HCT116 (cell line): ENCODE measurements at regions not wholly inside any gene's neighbourhood (a gene's known extent, or its start where the extent isn't known, plus 50 kb on each side); places are given as distances from the start of the nearest gene placed in this dataset.

Experiments
- ATAC-seq: fragments of 200-7000 bp; cut with Tn5 transposase; 2 replicates; pipeline ENCODE4 v1.9.1; 2020; ENCODE audit warnings: mild to moderate bottlenecking, moderate library complexity
- BruUV-seq: library from RNA; stranded (reverse); fragments of 400-500 nt; replicated peaks from 2 replicates; lab custom pipeline; 2021; lab: Mats Ljungman, UMichigan
- CTCF ChIA-PET: fragments of 300-600 bp; sonication (Branson Sonifier 250); formaldehyde crosslinking; loops from one replicate; lab custom pipeline; 2021; ENCODE audit warnings: antibody characterized with exemption; lab: Charles Lee
- POLR2A ChIA-PET: fragments of 300-600, 350-600 bp; sonication (Branson Sonifier 250); formaldehyde crosslinking; loops from one replicate; lab custom pipeline; 2021; ENCODE audit warnings: antibody characterized with exemption; lab: Charles Lee
- RAD21 ChIA-PET, 2 experiments: fragments of 300-600 bp; sonication (Branson Sonifier 250); formaldehyde crosslinking; loops; one replicate each; lab custom pipeline; 2023; ENCODE audit warnings: low total read pairs in 2 of 2; ENCODE audit not compliant: uncharacterized antibody in 2 of 2, unreplicated experiment in 2 of 2, low non-redundant PET in 1 of 2; lab: Charles Lee
- DNase-seq: peaks from one replicate; pipeline ENCODE4 v3.0.0-alpha.2; 2010; ENCODE audit warnings: low read depth, low spot score
- H2AFZ ChIP-seq: fragments of 200-600 bp; shearing (Covaris generic), sonication (generic); 2 replicates; pipeline ENCODE4 v1.6.1; 2017; ENCODE audit warnings: low read depth, mixed run types, mixed read lengths, antibody characterized with exemption, low read length; ENCODE audit not compliant: poor library complexity, severe bottlenecking
- H3K27ac ChIP-seq: 2 replicates; pipeline ENCODE4 v1.5.1; 2012; ENCODE audit warnings: low read depth, low read length
- H3K27me3 ChIP-seq: fragments of 200-600 bp; sonication (generic); 2 replicates; pipeline ENCODE4 v1.6.1; 2016; ENCODE audit warnings: mixed run types, low read length, mixed read lengths; ENCODE audit not compliant: insufficient read depth
- H3K36me3 ChIP-seq, 2 experiments: fragments of 200-500 bp in 1 of 2; fragments of 200-600 bp in 1 of 2; sonication (Bioruptor generic) in 1 of 2; sonication (generic) in 1 of 2; 2 replicates each; pipeline versions ENCODE4 v1.5.1 to v1.6.1; 2014 to 2016; ENCODE audit warnings: low read length in 2 of 2, inconsistent platforms in 1 of 2, mixed read lengths in 1 of 2, mixed run types in 1 of 2; ENCODE audit not compliant: insufficient read depth in 2 of 2, control insufficient read depth in 1 of 2
- H3K4me1 ChIP-seq, 2 experiments: fragments of 200-600 bp in 1 of 2; sonication (generic) in 1 of 2; 2 replicates each; pipeline versions ENCODE4 v1.5.1 to v1.6.1; 2012 to 2017; ENCODE audit warnings: low read length in 2 of 2, inconsistent platforms in 1 of 2, mild to moderate bottlenecking in 1 of 2, mixed read lengths in 1 of 2, mixed run types in 1 of 2, moderate library complexity in 1 of 2; ENCODE audit not compliant: insufficient read depth in 2 of 2, control insufficient read depth in 1 of 2
- H3K4me2 ChIP-seq: fragments of 200-600 bp; sonication (generic); 2 replicates; pipeline ENCODE4 v1.6.1; 2017; ENCODE audit warnings: mixed run types, low read length, mixed read lengths
- H3K4me3 ChIP-seq, 2 experiments: fragments of 200-600 bp in 1 of 2; sonication (generic) in 1 of 2; replicated peaks in 1 of 2; 2 replicates each; pipeline ENCODE4 v1.5.1; 2011 to 2016; ENCODE audit warnings: low read length in 2 of 2, control low read depth in 1 of 2, low read depth in 1 of 2, mild to moderate bottlenecking in 1 of 2, mixed read lengths in 1 of 2, mixed run types in 1 of 2
- H3K79me2 ChIP-seq: fragments of 200-600 bp; sonication (generic); 2 replicates; pipeline ENCODE4 v1.6.1; 2017; ENCODE audit warnings: mild to moderate bottlenecking, mixed run types, low read length, moderate library complexity, mixed read lengths; ENCODE audit not compliant: insufficient read depth
- H3K9ac ChIP-seq: fragments of 200-600 bp; sonication (generic); 2 replicates; pipeline ENCODE4 v1.6.1; 2016; ENCODE audit warnings: low read length, mixed read lengths
- H3K9me2 ChIP-seq: fragments of 200-600 bp; sonication (generic), shearing (Covaris generic); 2 replicates; pipeline ENCODE4 v1.6.1; 2017; ENCODE audit warnings: mixed run types, mild to moderate bottlenecking, moderate library complexity; ENCODE audit not compliant: insufficient read depth
- H3K9me3 ChIP-seq, 2 experiments: fragments of 200-500 bp in 1 of 2; fragments of 200-600 bp in 1 of 2; sonication (Bioruptor generic) in 1 of 2; sonication (generic) in 1 of 2; 2 replicates each; pipeline ENCODE4 v1.6.1; 2014 to 2017; ENCODE audit warnings: low read length in 2 of 2, mixed read lengths in 2 of 2, inconsistent platforms in 1 of 2, low read depth in 1 of 2, mild to moderate bottlenecking in 1 of 2, mixed run types in 1 of 2, moderate library complexity in 1 of 2; ENCODE audit not compliant: control insufficient read depth in 1 of 2, insufficient read depth in 1 of 2
- H4K20me1 ChIP-seq: fragments of 200-600 bp; sonication (generic), shearing (Covaris generic); 2 replicates; pipeline ENCODE4 v1.6.1; 2017; ENCODE audit warnings: mixed run types, mild to moderate bottlenecking, moderate library complexity; ENCODE audit not compliant: insufficient read depth
- ATF3 ChIP-seq: IDR thresholded peaks from 2 replicates; pipeline ENCODE4 v1.6.1; 2012
- CBX3 ChIP-seq: IDR thresholded peaks from 2 replicates; pipeline ENCODE4 v1.6.1; 2012; ENCODE audit warnings: low read depth
- EGR1 ChIP-seq: IDR thresholded peaks from 2 replicates; pipeline ENCODE4 v1.6.1; 2012; ENCODE audit warnings: low read depth
- ELF1 ChIP-seq: IDR thresholded peaks from 2 replicates; pipeline ENCODE4 v1.6.1; 2012; ENCODE audit warnings: low read depth, borderline replicate concordance
- POLR2A ChIP-seq: IDR thresholded peaks from 2 replicates; pipeline ENCODE4 v1.7.0; 2011; ENCODE audit warnings: borderline replicate concordance; ENCODE audit not compliant: insufficient read depth, insufficient read length; ENCODE audit errors: extremely low read depth
- REST ChIP-seq: IDR thresholded peaks from 2 replicates; pipeline ENCODE4 v1.6.1; 2012; ENCODE audit warnings: low read depth
- SIN3A ChIP-seq: IDR thresholded peaks from 2 replicates; pipeline ENCODE4 v1.6.1; 2012; ENCODE audit warnings: low read depth
- SRF ChIP-seq: IDR thresholded peaks from 2 replicates; pipeline ENCODE4 v1.6.1; 2012; ENCODE audit warnings: low read depth
- TCF7L2 ChIP-seq: IDR thresholded peaks from 2 replicates; pipeline ENCODE4 v1.7.0; 2011; ENCODE audit warnings: borderline replicate concordance, inconsistent platforms; ENCODE audit not compliant: insufficient read depth, insufficient read length; ENCODE audit errors: extremely low read depth
- YY1 ChIP-seq: IDR thresholded peaks from 2 replicates; pipeline ENCODE4 v1.6.1; 2011; ENCODE audit warnings: low read length, low read depth, moderate library complexity, mild to moderate bottlenecking; ENCODE audit not compliant: insufficient replicate concordance; ENCODE audit errors: extremely low read depth
- ZBTB33 ChIP-seq: IDR thresholded peaks from 2 replicates; pipeline ENCODE4 v1.6.1; 2011; ENCODE audit warnings: mild to moderate bottlenecking, low read length, moderate library complexity; ENCODE audit not compliant: insufficient replicate concordance; ENCODE audit errors: extremely low read depth
- intact Hi-C: fragments of 100-400 bp; cut with micrococcal nuclease; formaldehyde crosslinking; loops from 2 replicates; pipeline ENCODE4 v1.10.0; 2022
- TF ChIP-seq, protein P1 (sequence below): IDR thresholded peaks from 2 replicates; pipeline ENCODE4 v1.6.1; 2012
- TF ChIP-seq, protein P2 (sequence below), 3 experiments: fragments of 200-600 bp in 1 of 3; sonication (generic) in 1 of 3; IDR thresholded peaks in 2 of 3; conservative IDR thresholded peaks in 1 of 3; 2 replicates each; pipeline ENCODE4 v1.5.1; 2012 to 2017; ENCODE audit warnings: low read depth in 2 of 3, low read length in 2 of 3, antibody characterized with exemption in 1 of 3, borderline replicate concordance in 1 of 3, control low read depth in 1 of 3, mild to moderate bottlenecking in 1 of 3, mixed read lengths in 1 of 3, mixed run types in 1 of 3, moderate library complexity in 1 of 3; ENCODE audit not compliant: insufficient read depth in 1 of 3

GRCh38 chr4:22614114-22614513 lies 78.6 kb upstream of the GBA3 start:
- no TSS peak for BruUV-seq
- H2AFZ ChIP-seq = no peak overlapping the region
- no peaks in the 10 kb centered on the region for H3K27me3 ChIP-seq
- ATAC-seq = no peak
- no peaks in the 10 kb centered on the region for H3K9me3 ChIP-seq
- RAD21 ChIA-PET = interaction anchor here in 1 of 2 experiments (0.6 kb wide), 1 partner anchor 112 kb away, joined by 6 read pairs; no protein-coding TSS in a partner anchor
- TF ChIP-seq CBX3 = no peak
- no peak for TF ChIP-seq POLR2A
- no peak for TF ChIP-seq YY1
- TF ChIP-seq TCF7L2 = no peak
- no peak for TF ChIP-seq ATF3
- no peak for TF ChIP-seq ZBTB33
- TF ChIP-seq EGR1 = no peak
- no peak for TF ChIP-seq SRF
- TF ChIP-seq ELF1 = no peak
- no peak for TF ChIP-seq REST
- TF ChIP-seq, protein P1, sequence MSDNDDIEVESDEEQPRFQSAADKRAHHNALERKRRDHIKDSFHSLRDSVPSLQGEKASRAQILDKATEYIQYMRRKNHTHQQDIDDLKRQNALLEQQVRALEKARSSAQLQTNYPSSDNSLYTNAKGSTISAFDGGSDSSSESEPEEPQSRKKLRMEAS = no peak
- TF ChIP-seq, protein P2, sequence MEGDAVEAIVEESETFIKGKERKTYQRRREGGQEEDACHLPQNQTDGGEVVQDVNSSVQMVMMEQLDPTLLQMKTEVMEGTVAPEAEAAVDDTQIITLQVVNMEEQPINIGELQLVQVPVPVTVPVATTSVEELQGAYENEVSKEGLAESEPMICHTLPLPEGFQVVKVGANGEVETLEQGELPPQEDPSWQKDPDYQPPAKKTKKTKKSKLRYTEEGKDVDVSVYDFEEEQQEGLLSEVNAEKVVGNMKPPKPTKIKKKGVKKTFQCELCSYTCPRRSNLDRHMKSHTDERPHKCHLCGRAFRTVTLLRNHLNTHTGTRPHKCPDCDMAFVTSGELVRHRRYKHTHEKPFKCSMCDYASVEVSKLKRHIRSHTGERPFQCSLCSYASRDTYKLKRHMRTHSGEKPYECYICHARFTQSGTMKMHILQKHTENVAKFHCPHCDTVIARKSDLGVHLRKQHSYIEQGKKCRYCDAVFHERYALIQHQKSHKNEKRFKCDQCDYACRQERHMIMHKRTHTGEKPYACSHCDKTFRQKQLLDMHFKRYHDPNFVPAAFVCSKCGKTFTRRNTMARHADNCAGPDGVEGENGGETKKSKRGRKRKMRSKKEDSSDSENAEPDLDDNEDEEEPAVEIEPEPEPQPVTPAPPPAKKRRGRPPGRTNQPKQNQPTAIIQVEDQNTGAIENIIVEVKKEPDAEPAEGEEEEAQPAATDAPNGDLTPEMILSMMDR (IDR thresholded peaks at IDR 0.05 in 2 of 3, conservative IDR thresholded peaks at IDR 0.05 in 1 of 3; ENCODE audit: borderline replicate concordance in 1 of 3, insufficient read depth in 1 of 3, low read depth in 2 of 3, low read length in 2 of 3) = no peak
- TF ChIP-seq SIN3A = no peak
- TF ChIP-seq, all 23 proteins: peak for 0
- POLR2A ChIA-PET = no interaction called here
- Histone ChIP-seq H3K27ac (no peak overlapping the region), H3K4me1 (no peaks in the 10 kb centered on the region), H4K20me1 (no peaks in the 10 kb centered on the region), H3K36me3 (no peaks in the 10 kb centered on the region), H3K4me3 (no peak overlapping the region), H3K9me2 (no peaks in the 10 kb centered on the region), H3K79me2 (no peaks in the 10 kb centered on the region), H3K4me2 (no peak overlapping the region), H3K9ac (no peak overlapping the region)
- intact Hi-C loops = loop anchor here (10.0 kb wide), 1 partner anchor 819 kb away; no protein-coding TSS in a partner anchor
- CTCF ChIA-PET = no interaction called here
- no peak for DNase-seq
